Tibial artery (tissue), 4 donors: ENCODE measurements at regions not wholly inside any gene's neighbourhood (a gene's known extent, or its start where the extent isn't known, plus 50 kb on each side); places are given as distances from the start of the nearest gene placed in this dataset.

Experiments used
- DNase-seq, 2 donors: peaks; one replicate each; pipeline ENCODE4 v3.0.0-alpha.2; 2019
- H3K27ac ChIP-seq, 2 donors: fragments of 200-600 bp; sonication (generic) in 1 of 2; 1 replicate in 1 of 2; 2 replicates in 1 of 2; pipeline ENCODE4 v1.5.1; 2018 to 2019; ENCODE audit warnings: mild to moderate bottlenecking in 1 of 2
- H3K27me3 ChIP-seq, 2 donors: fragments of 200-600 bp; sonication (generic) in 1 of 2; one replicate each; pipeline versions ENCODE4 v1.5.1 to v1.6.0; 2016 to 2019
- H3K36me3 ChIP-seq, 3 donors: fragments of 200-600 bp; sonication (generic) in 2 of 3; one replicate each; pipeline ENCODE4 v1.5.1; 2016 to 2019; ENCODE audit warnings: mild to moderate bottlenecking in 2 of 3
- H3K4me1 ChIP-seq, 4 donors: fragments of 200-600 bp; sonication (generic) in 2 of 4; 1 replicate in 3 of 4; 2 replicates in 1 of 4; pipeline ENCODE4 v1.5.1; 2016 to 2019
- H3K4me3 ChIP-seq, 2 donors: fragments of 200-600 bp; sonication (generic) in 1 of 2; 1 replicate in 1 of 2; 2 replicates in 1 of 2; pipeline ENCODE4 v1.5.1; 2018 to 2019; ENCODE audit warnings: mild to moderate bottlenecking in 2 of 2
- H3K9me3 ChIP-seq, 3 donors: fragments of 200-600 bp; sonication (generic) in 1 of 3; one replicate each; pipeline ENCODE4 v1.5.1; 2016 to 2019
- CTCF ChIP-seq, 2 experiments: fragments of 200-600 bp in 1 of 2; fragments of 450-650 bp in 1 of 2; IDR thresholded peaks; one replicate each; pipeline ENCODE4 v1.5.1; 2017 to 2019; ENCODE audit warnings: antibody characterized with exemption in 2 of 2, mild to moderate bottlenecking in 1 of 2, moderate library complexity in 1 of 2
- intact Hi-C: fragments of 100-400 bp; cut with DNase I; formaldehyde crosslinking; loops from one replicate; pipeline ENCODE4 v1.15.0; 2023; ENCODE audit warnings: low total_unique reads

GRCh38 chr1:157412308-157412707 lies 140.0 kb downstream of the FCRL5 start:
- Histone ChIP-seq H3K27ac (no peak overlapping the region), H3K27me3 (no peaks in the 10 kb centered on the region), H3K4me1 (no peaks in the 10 kb centered on the region), H3K4me3 (no peak overlapping the region), H3K36me3 (no peaks in the 10 kb centered on the region), H3K9me3 (no peaks in the 10 kb centered on the region)
- TF ChIP-seq CTCF (IDR thresholded peaks at IDR 0.05), result no peak
- intact Hi-C loops, result no loop called here
- DNase-seq, result no peak

- TF ChIP-seq CTCF (IDR thresholded peaks at IDR 0.05), result no peak
- intact Hi-C loops, result no loop called here
- DNase-seq, result no peak
- H3K27me3 ChIP-seq, result no peaks in the 10 kb centered on the region
- H3K36me3 ChIP-seq, result no peaks in the 10 kb centered on the region
- H3K4me1 ChIP-seq, result no peaks in the 10 kb centered on the region
- no peak overlapping the region for H3K4me3 ChIP-seq
- H3K27ac ChIP-seq, result no peak overlapping the region
- no peaks in the 10 kb centered on the region for H3K9me3 ChIP-seq
These were observed 140.5 kb downstream of the FCRL5 start for GRCh38 chr1:157411769-157412168.

- intact Hi-C loops, result no loop called here
- H3K4me3 ChIP-seq, result no peak overlapping the region
- no peaks in the 10 kb centered on the region for H3K9me3 ChIP-seq
- H3K27me3 ChIP-seq, result no peaks in the 10 kb centered on the region
- H3K36me3 ChIP-seq, result no peaks in the 10 kb centered on the region
- H3K4me1 ChIP-seq, result no peaks in the 10 kb centered on the region
- DNase-seq, result no peak
- no peak for TF ChIP-seq CTCF (IDR thresholded peaks at IDR 0.05)
- no peak overlapping the region for H3K27ac ChIP-seq
These were observed 141.3 kb downstream of the FCRL5 start for GRCh38 chr1:157411064-157411463.

- no peaks in the 10 kb centered on the region for H3K9me3 ChIP-seq
- no peak overlapping the region for H3K4me3 ChIP-seq
- no peak for DNase-seq
- no peak overlapping the region for H3K27ac ChIP-seq
- no peaks in the 10 kb centered on the region for H3K36me3 ChIP-seq
- H3K27me3 ChIP-seq, result no peaks in the 10 kb centered on the region
- intact Hi-C loops, result no loop called here
- no peaks in the 10 kb centered on the region for H3K4me1 ChIP-seq
- TF ChIP-seq CTCF (IDR thresholded peaks at IDR 0.05), result no peak
These were observed 141.9 kb downstream of the FCRL5 start for GRCh38 chr1:157410457-157410856.

- no peak for TF ChIP-seq CTCF (IDR thresholded peaks at IDR 0.05)
- H3K27me3 ChIP-seq, result no peaks in the 10 kb centered on the region
- H3K36me3 ChIP-seq, result no peaks in the 10 kb centered on the region
- intact Hi-C loops, result no loop called here
- H3K4me3 ChIP-seq, result no peak overlapping the region
- H3K27ac ChIP-seq, result no peak overlapping the region
- no peaks in the 10 kb centered on the region for H3K4me1 ChIP-seq
- no peaks in the 10 kb centered on the region for H3K9me3 ChIP-seq
- no peak for DNase-seq
These were observed 142.4 kb downstream of the FCRL5 start for GRCh38 chr1:157409927-157410326.

GRCh38 chr1:157407917-157408525 lies 144.3 kb downstream of the FCRL5 start:
- no peak for TF ChIP-seq CTCF (IDR thresholded peaks at IDR 0.05)
- H3K27ac ChIP-seq, result no peak overlapping the region
- intact Hi-C loops, result no loop called here
- no peak overlapping the region for H3K4me3 ChIP-seq
- no peaks in the 10 kb centered on the region for H3K9me3 ChIP-seq
- no peaks in the 10 kb centered on the region for H3K4me1 ChIP-seq
- H3K36me3 ChIP-seq, result no peaks in the 10 kb centered on the region
- no peaks in the 10 kb centered on the region for H3K27me3 ChIP-seq
- DNase-seq, result no peak
